ENCODE measurements at regions not wholly inside any gene's neighbourhood (a gene's known extent, or its start where the extent isn't known, plus 50 kb on each side); places are given as distances from the start of the nearest gene placed in this dataset.

- intact Hi-C loops (cut with micrococcal nuclease), result no loop called here
- Mint-ChIP-seq H3K9me3 (peaks cover 2% of the 10 kb centered on the region), H3K27me3 (ENCODE audit: low read depth) (peaks cover 13% of the 10 kb centered on the region), H3K27ac (no peak overlapping the region), H3K36me3 (ENCODE audit: low read depth) (no peaks in the 10 kb centered on the region), H3K4me1 (ENCODE audit: low read depth) (no peaks in the 10 kb centered on the region), H3K4me3 (no peak overlapping the region)
- CTCF ChIA-PET, result no interaction called here
- no peak for DNase-seq
Measured at GRCh38 chr7:42794673-42795072, 117.2 kb downstream of the C7orf25 start.

GRCh38 chr7:42792841-42793240 is 119.0 kb downstream of the C7orf25 start:
- Mint-ChIP-seq H3K4me1 (ENCODE audit: low read depth) (no peaks in the 10 kb centered on the region), H3K27me3 (ENCODE audit: low read depth) (peaks cover 13% of the 10 kb centered on the region), H3K36me3 (ENCODE audit: low read depth) (no peaks in the 10 kb centered on the region), H3K4me3 (no peak overlapping the region), H3K9me3 (peaks cover 2% of the 10 kb centered on the region), H3K27ac (no peak overlapping the region)
- no peak for DNase-seq
- CTCF ChIA-PET, result no interaction called here
- intact Hi-C loops (cut with micrococcal nuclease), result no loop called here

- intact Hi-C loops (cut with micrococcal nuclease), result no loop called here
- Mint-ChIP-seq H3K4me1 (ENCODE audit: low read depth) (no peaks in the 10 kb centered on the region), H3K36me3 (ENCODE audit: low read depth) (no peaks in the 10 kb centered on the region), H3K9me3 (peaks cover 2% of the 10 kb centered on the region), H3K27ac (no peak overlapping the region), H3K4me3 (no peak overlapping the region), H3K27me3 (ENCODE audit: low read depth) (peaks cover 8% of the 10 kb centered on the region)
- no peak for DNase-seq
- CTCF ChIA-PET, result no interaction called here
Measured at GRCh38 chr7:42790196-42790595, 121.7 kb downstream of the C7orf25 start.

GRCh38 chr7:42774436-42774835 is 137.4 kb downstream of the C7orf25 start:
- no peak for DNase-seq
- Mint-ChIP-seq H3K9me3 (peaks cover 8% of the 10 kb centered on the region), H3K27me3 (ENCODE audit: low read depth) (peaks cover 3% of the 10 kb centered on the region), H3K36me3 (ENCODE audit: low read depth) (no peaks in the 10 kb centered on the region), H3K27ac (no peak overlapping the region), H3K4me3 (no peak overlapping the region), H3K4me1 (ENCODE audit: low read depth) (no peaks in the 10 kb centered on the region)
- CTCF ChIA-PET, result no interaction called here
- intact Hi-C loops (cut with micrococcal nuclease), result no loop called here

- intact Hi-C loops (cut with micrococcal nuclease), result no loop called here
- H3K9me3 Mint-ChIP-seq, result no peaks in the 10 kb centered on the region
- DNase-seq, result no peak
- no peaks in the 10 kb centered on the region for H3K4me1 Mint-ChIP-seq (ENCODE audit: low read depth)
- H3K4me3 Mint-ChIP-seq, result no peak overlapping the region
- no peaks in the 10 kb centered on the region for H3K36me3 Mint-ChIP-seq (ENCODE audit: low read depth)
- H3K27ac Mint-ChIP-seq, result no peak overlapping the region
- CTCF ChIA-PET, result interaction anchor here (0.9 kb wide), 1 partner anchor 16 kb away, joined by 3 read pairs; no protein-coding TSS in a partner anchor
- peaks cover 2% of the 10 kb centered on the region for H3K27me3 Mint-ChIP-seq (ENCODE audit: low read depth)
Measured at GRCh38 chr7:42770114-42770513, 141.8 kb downstream of the C7orf25 start.

GRCh38 chr7:42768045-42768444 is 143.8 kb downstream of the C7orf25 start:
- H3K27me3 Mint-ChIP-seq (ENCODE audit: low read depth), result peaks cover 3% of the 10 kb centered on the region
- DNase-seq, result no peak
- H3K4me1 Mint-ChIP-seq (ENCODE audit: low read depth), result no peaks in the 10 kb centered on the region
- H3K9me3 Mint-ChIP-seq, result no peaks in the 10 kb centered on the region
- intact Hi-C loops (cut with micrococcal nuclease), result no loop called here
- CTCF ChIA-PET, result interaction anchor here (0.7 kb wide), 1 partner anchor 199 kb away, joined by 3 read pairs; no protein-coding TSS in a partner anchor
- H3K36me3 Mint-ChIP-seq (ENCODE audit: low read depth), result no peaks in the 10 kb centered on the region
- no peak overlapping the region for H3K27ac Mint-ChIP-seq
- no peak overlapping the region for H3K4me3 Mint-ChIP-seq

GRCh38 chr7:42766782-42767423 is 145.0 kb downstream of the C7orf25 start:
- CTCF ChIA-PET, result no interaction called here
- intact Hi-C loops (cut with micrococcal nuclease), result no loop called here
- no peak overlapping the region for H3K4me3 Mint-ChIP-seq
- no peaks in the 10 kb centered on the region for H3K36me3 Mint-ChIP-seq (ENCODE audit: low read depth)
- H3K9me3 Mint-ChIP-seq, result no peaks in the 10 kb centered on the region
- no peak overlapping the region for H3K27ac Mint-ChIP-seq
- peaks cover 10% of the 10 kb centered on the region for H3K27me3 Mint-ChIP-seq (ENCODE audit: low read depth)
- H3K4me1 Mint-ChIP-seq (ENCODE audit: low read depth), result no peaks in the 10 kb centered on the region
- DNase-seq, result no peak

- peaks cover 13% of the 10 kb centered on the region for H3K27me3 Mint-ChIP-seq (ENCODE audit: low read depth)
- DNase-seq, result no peak
- no peaks in the 10 kb centered on the region for H3K4me1 Mint-ChIP-seq (ENCODE audit: low read depth)
- H3K27ac Mint-ChIP-seq, result no peak overlapping the region
- H3K4me3 Mint-ChIP-seq, result no peak overlapping the region
- CTCF ChIA-PET, result no interaction called here
- no peaks in the 10 kb centered on the region for H3K36me3 Mint-ChIP-seq (ENCODE audit: low read depth)
- intact Hi-C loops (cut with micrococcal nuclease), result no loop called here
- no peaks in the 10 kb centered on the region for H3K9me3 Mint-ChIP-seq
Measured at GRCh38 chr7:42765931-42766330, 145.9 kb downstream of the C7orf25 start.

- no peak overlapping the region for H3K4me3 Mint-ChIP-seq
- DNase-seq, result peak; percentile 4
- peaks cover 23% of the 10 kb centered on the region for H3K27me3 Mint-ChIP-seq (ENCODE audit: low read depth)
- no peak overlapping the region for H3K27ac Mint-ChIP-seq
- CTCF ChIA-PET, result interaction anchor here (1.0 kb wide), 1 partner anchor 18 kb away, joined by 3 read pairs; no protein-coding TSS in a partner anchor
- H3K9me3 Mint-ChIP-seq, result peaks cover 2% of the 10 kb centered on the region
- intact Hi-C loops (cut with micrococcal nuclease), result no loop called here
- no peaks in the 10 kb centered on the region for H3K4me1 Mint-ChIP-seq (ENCODE audit: low read depth)
- H3K36me3 Mint-ChIP-seq (ENCODE audit: low read depth), result no peaks in the 10 kb centered on the region
Measured at GRCh38 chr7:42763137-42763551, 148.7 kb downstream of the C7orf25 start.

- CTCF ChIA-PET, result interaction anchor here (1.2 kb wide), 1 partner anchor 16 kb away, joined by 3 read pairs; no protein-coding TSS in a partner anchor
- Mint-ChIP-seq H3K27me3 (ENCODE audit: low read depth) (peaks cover 23% of the 10 kb centered on the region), H3K9me3 (peaks cover 2% of the 10 kb centered on the region), H3K27ac (no peak overlapping the region), H3K4me1 (ENCODE audit: low read depth) (no peaks in the 10 kb centered on the region), H3K4me3 (no peak overlapping the region), H3K36me3 (ENCODE audit: low read depth) (no peaks in the 10 kb centered on the region)
- DNase-seq, result no peak
- intact Hi-C loops (cut with micrococcal nuclease), result no loop called here
Measured at GRCh38 chr7:42761486-42761885, 150.4 kb downstream of the C7orf25 start.

- no peaks in the 10 kb centered on the region for H3K36me3 Mint-ChIP-seq (ENCODE audit: low read depth)
- H3K27me3 Mint-ChIP-seq (ENCODE audit: low read depth), result peaks cover 21% of the 10 kb centered on the region
- DNase-seq, result no peak
- H3K4me3 Mint-ChIP-seq, result no peak overlapping the region
- no peaks in the 10 kb centered on the region for H3K4me1 Mint-ChIP-seq (ENCODE audit: low read depth)
- CTCF ChIA-PET, result interaction anchor here (1.2 kb wide), 1 partner anchor 817 kb away, joined by 3 read pairs; no protein-coding TSS in a partner anchor
- peaks cover 2% of the 10 kb centered on the region for H3K9me3 Mint-ChIP-seq
- H3K27ac Mint-ChIP-seq, result no peak overlapping the region
- intact Hi-C loops (cut with micrococcal nuclease), result no loop called here
Measured at GRCh38 chr7:42758124-42758523, 153.7 kb downstream of the C7orf25 start.

- intact Hi-C loops (cut with micrococcal nuclease), result no loop called here
- Mint-ChIP-seq H3K4me3 (no peak overlapping the region), H3K27ac (no peak overlapping the region), H3K36me3 (ENCODE audit: low read depth) (no peaks in the 10 kb centered on the region), H3K27me3 (ENCODE audit: low read depth) (peaks cover 18% of the 10 kb centered on the region), H3K9me3 (peaks cover 2% of the 10 kb centered on the region), H3K4me1 (ENCODE audit: low read depth) (no peaks in the 10 kb centered on the region)
- no peak for DNase-seq
- CTCF ChIA-PET, result no interaction called here
Measured at GRCh38 chr7:42756841-42757240, 155.0 kb downstream of the C7orf25 start.

GRCh38 chr7:42753811-42754363 is 158.0 kb downstream of the C7orf25 start:
- Mint-ChIP-seq H3K27ac (no peak overlapping the region), H3K4me1 (ENCODE audit: low read depth) (no peaks in the 10 kb centered on the region), H3K27me3 (ENCODE audit: low read depth) (peaks cover 11% of the 10 kb centered on the region), H3K9me3 (peaks cover 5% of the 10 kb centered on the region), H3K36me3 (ENCODE audit: low read depth) (no peaks in the 10 kb centered on the region), H3K4me3 (no peak overlapping the region)
- intact Hi-C loops (cut with micrococcal nuclease), result no loop called here
- DNase-seq, result no peak
- CTCF ChIA-PET, result interaction anchor here (0.6 kb wide), 1 partner anchor 16 kb away, joined by 3 read pairs; no protein-coding TSS in a partner anchor
